ENCODE measurements at regions not wholly inside any gene's neighbourhood (a gene's known extent, or its start where the extent isn't known, plus 50 kb on each side); places are given as distances from the start of the nearest gene placed in this dataset.
"Not testable (repeated sequence)": the region's sequence is repeated elsewhere in the genome, so short reads cannot be mapped to it uniquely, and the experiment has no call there.

DNA sequence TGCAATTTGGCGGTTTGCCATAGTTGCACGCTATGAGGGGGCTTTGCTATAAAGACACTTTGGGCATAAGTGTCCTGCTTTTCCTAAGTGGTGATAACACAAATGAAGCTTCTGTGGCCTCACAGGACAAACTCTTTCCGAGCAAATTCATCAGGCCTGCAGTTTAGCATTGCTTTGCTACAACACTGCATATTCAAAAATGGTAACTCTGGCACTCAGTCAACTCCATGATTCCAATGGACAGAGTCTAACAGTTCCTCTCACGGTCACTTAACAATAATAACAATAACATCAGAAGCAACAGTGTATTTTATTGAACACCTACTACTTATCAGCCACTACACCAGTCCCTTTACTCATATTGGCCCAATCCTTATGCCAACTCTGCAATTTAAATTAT, 222.5 kb downstream of the FRK start:
- no peak overlapping the region for H3K27ac ChIP-seq (ENCODE audit: low read depth, low read length)
- H2AFZ ChIP-seq (ENCODE audit: low read depth, low read length) = no peak overlapping the region
- H3K9me3 ChIP-seq (ENCODE audit: insufficient read depth, low read depth, low read length) = no peaks in the 10 kb centered on the region
- H3K9me3 Mint-ChIP-seq (ENCODE audit: unreplicated experiment) = no peaks in the 10 kb centered on the region
- no peak overlapping the region for H3K27ac Mint-ChIP-seq (ENCODE audit: unreplicated experiment)
- H3K36me3 ChIP-seq (ENCODE audit: insufficient read depth, low read length) = no peaks in the 10 kb centered on the region
- peaks cover 2% of the 10 kb centered on the region for H3K4me1 Mint-ChIP-seq (ENCODE audit: low read depth, unreplicated experiment)
- FAIRE-seq (no peak), DNase-seq (ENCODE audit: low read depth) (no peak)
- no peak for TF ChIP-seq EZH2 (IDR thresholded peaks at IDR 0.05; ENCODE audit: insufficient read depth, low read length)
- TF ChIP-seq CTCF (IDR thresholded peaks at IDR 0.05; ENCODE audit: insufficient read depth, low read depth, low read length) = no peak
- H3K27me3 Mint-ChIP-seq (ENCODE audit: low read depth, unreplicated experiment) = no peaks in the 10 kb centered on the region
- no peaks in the 10 kb centered on the region for H4K20me1 ChIP-seq (ENCODE audit: insufficient read depth, low read length)
- no peak overlapping the region for H3K4me3 Mint-ChIP-seq (ENCODE audit: unreplicated experiment)
- H3K9ac ChIP-seq (ENCODE audit: low read length) = no peak overlapping the region
- no peaks in the 10 kb centered on the region for H3K27me3 ChIP-seq (ENCODE audit: insufficient read depth, low read length)
- no peak overlapping the region for H3K4me2 ChIP-seq (ENCODE audit: low read length)
- no peak overlapping the region for H3K4me3 ChIP-seq (ENCODE audit: insufficient read depth, low read depth, low read length)
- H3K4me1 ChIP-seq (ENCODE audit: insufficient read depth, low read length) = no peaks in the 10 kb centered on the region
- no peaks in the 10 kb centered on the region for H3K36me3 Mint-ChIP-seq (ENCODE audit: low read depth, unreplicated experiment)
- H3K79me2 ChIP-seq (ENCODE audit: insufficient read depth, low read length) = no peaks in the 10 kb centered on the region

DNA sequence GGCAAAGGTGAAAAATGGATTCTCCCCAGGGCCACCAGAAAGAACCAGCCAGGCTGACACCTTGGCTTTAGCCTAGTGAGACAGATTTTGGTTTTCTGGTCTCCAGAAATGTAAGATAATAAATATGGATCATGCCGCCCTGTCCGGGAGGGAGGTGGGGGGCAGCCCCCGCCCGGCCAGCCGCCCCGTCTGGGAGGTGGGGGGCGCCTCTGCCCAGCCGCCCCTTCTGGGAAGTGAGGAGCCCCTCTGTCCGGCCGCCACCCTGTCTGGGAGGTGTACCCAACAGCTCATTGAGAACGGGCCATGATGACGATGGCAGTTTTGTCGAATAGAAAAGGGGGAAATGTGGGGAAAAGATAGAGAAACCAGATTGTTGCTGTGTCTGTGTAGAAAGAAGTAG, 224.3 kb downstream of the FRK start:
- not testable (repeated sequence) for DNase-seq (ENCODE audit: low read depth); H3K4me1 Mint-ChIP-seq (ENCODE audit: low read depth, unreplicated experiment); H3K9me3 Mint-ChIP-seq (ENCODE audit: unreplicated experiment); H3K36me3 Mint-ChIP-seq (ENCODE audit: low read depth, unreplicated experiment); H4K20me1 ChIP-seq (ENCODE audit: insufficient read depth, low read length); H3K36me3 ChIP-seq (ENCODE audit: insufficient read depth, low read length); H3K27me3 ChIP-seq (ENCODE audit: insufficient read depth, low read length); H3K4me3 Mint-ChIP-seq (ENCODE audit: unreplicated experiment); H2AFZ ChIP-seq (ENCODE audit: low read depth, low read length); H3K79me2 ChIP-seq (ENCODE audit: insufficient read depth, low read length); H3K27ac Mint-ChIP-seq (ENCODE audit: unreplicated experiment); H3K9me3 ChIP-seq (ENCODE audit: insufficient read depth, low read depth, low read length); H3K27ac ChIP-seq (ENCODE audit: low read depth, low read length); H3K4me2 ChIP-seq (ENCODE audit: low read length); FAIRE-seq; H3K9ac ChIP-seq (ENCODE audit: low read length); H3K4me1 ChIP-seq (ENCODE audit: insufficient read depth, low read length); H3K4me3 ChIP-seq (ENCODE audit: insufficient read depth, low read depth, low read length); H3K27me3 Mint-ChIP-seq (ENCODE audit: low read depth, unreplicated experiment)

DNA sequence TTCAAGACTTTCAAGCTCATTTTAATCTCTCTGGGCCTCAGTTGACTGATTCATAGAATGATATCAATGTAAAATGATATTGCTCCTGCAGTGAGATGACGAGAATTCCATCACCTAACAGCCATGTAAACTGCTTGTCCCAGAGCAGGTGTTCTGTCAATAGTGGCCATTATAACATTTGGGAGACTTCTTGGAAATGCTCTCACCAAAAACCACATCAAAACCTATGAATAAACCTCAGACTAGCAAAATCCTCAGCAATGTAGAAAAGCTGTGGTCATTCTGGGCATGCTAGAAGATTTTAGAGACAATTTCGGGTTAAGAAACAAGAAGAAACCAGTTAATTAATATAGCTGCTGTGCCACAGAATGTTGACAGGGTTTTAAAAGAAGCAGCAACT, 225.4 kb downstream of the FRK start:
- Histone ChIP-seq H2AFZ (ENCODE audit: low read depth, low read length) (no peak overlapping the region), H3K4me2 (ENCODE audit: low read length) (no peak overlapping the region), H3K27me3 (ENCODE audit: insufficient read depth, low read length) (no peaks in the 10 kb centered on the region), H3K9ac (ENCODE audit: low read length) (no peak overlapping the region), H3K9me3 (ENCODE audit: insufficient read depth, low read depth, low read length) (no peaks in the 10 kb centered on the region), H3K36me3 (ENCODE audit: insufficient read depth, low read length) (no peaks in the 10 kb centered on the region), H3K79me2 (ENCODE audit: insufficient read depth, low read length) (no peaks in the 10 kb centered on the region), H3K4me3 (ENCODE audit: insufficient read depth, low read depth, low read length) (no peak overlapping the region), H3K4me1 (ENCODE audit: insufficient read depth, low read length) (no peaks in the 10 kb centered on the region), H4K20me1 (ENCODE audit: insufficient read depth, low read length) (no peaks in the 10 kb centered on the region), H3K27ac (ENCODE audit: low read depth, low read length) (no peak overlapping the region)
- Mint-ChIP-seq H3K9me3 (ENCODE audit: unreplicated experiment) (no peaks in the 10 kb centered on the region), H3K4me3 (ENCODE audit: unreplicated experiment) (no peak overlapping the region), H3K27me3 (ENCODE audit: low read depth, unreplicated experiment) (no peaks in the 10 kb centered on the region), H3K4me1 (ENCODE audit: low read depth, unreplicated experiment) (peaks cover 20% of the 10 kb centered on the region), H3K36me3 (ENCODE audit: low read depth, unreplicated experiment) (no peaks in the 10 kb centered on the region), H3K27ac (ENCODE audit: unreplicated experiment) (no peak overlapping the region)
- TF ChIP-seq EZH2 (IDR thresholded peaks at IDR 0.05; ENCODE audit: insufficient read depth, low read length) (no peak), CTCF (IDR thresholded peaks at IDR 0.05; ENCODE audit: insufficient read depth, low read depth, low read length) (no peak)
- FAIRE-seq (no peak), DNase-seq (ENCODE audit: low read depth) (no peak)

GRCh38 chr6:115834542-115834941, 226.1 kb downstream of the FRK start:
- H3K9me3 ChIP-seq (ENCODE audit: insufficient read depth, low read depth, low read length); FAIRE-seq; H3K4me2 ChIP-seq (ENCODE audit: low read length); H3K79me2 ChIP-seq (ENCODE audit: insufficient read depth, low read length); H3K27me3 ChIP-seq (ENCODE audit: insufficient read depth, low read length); H4K20me1 ChIP-seq (ENCODE audit: insufficient read depth, low read length); H3K4me1 ChIP-seq (ENCODE audit: insufficient read depth, low read length); H3K4me3 Mint-ChIP-seq (ENCODE audit: unreplicated experiment); H3K4me3 ChIP-seq (ENCODE audit: insufficient read depth, low read depth, low read length); DNase-seq (ENCODE audit: low read depth); H3K36me3 ChIP-seq (ENCODE audit: insufficient read depth, low read length); H3K9me3 Mint-ChIP-seq (ENCODE audit: unreplicated experiment); H3K36me3 Mint-ChIP-seq (ENCODE audit: low read depth, unreplicated experiment); H3K27ac ChIP-seq (ENCODE audit: low read depth, low read length); H2AFZ ChIP-seq (ENCODE audit: low read depth, low read length); H3K9ac ChIP-seq (ENCODE audit: low read length); H3K27ac Mint-ChIP-seq (ENCODE audit: unreplicated experiment); H3K27me3 Mint-ChIP-seq (ENCODE audit: low read depth, unreplicated experiment): not testable (repeated sequence)
- H3K4me1 Mint-ChIP-seq (ENCODE audit: low read depth, unreplicated experiment) = peaks cover 20% of the 10 kb centered on the region

Data from astrocyte (in vitro differentiated cells and primary cell).